Breast epithelium (tissue), 4 donors: ENCODE measurements at regions not wholly inside any gene's neighbourhood (a gene's known extent, or its start where the extent isn't known, plus 50 kb on each side); places are given as distances from the start of the nearest gene placed in this dataset.
A peak's percentile ranks its signal among the peaks of the same experiment; 100 is the strongest.

ENCODE experiments used
- DNase-seq, 2 donors: peaks; one replicate each; pipeline ENCODE4 v3.0.0-alpha.2; 2019; ENCODE audit warnings: low spot score in 2 of 2
- H3K27ac ChIP-seq, 2 donors: fragments of 200-600 bp; sonication (generic) in 1 of 2; one replicate each; pipeline ENCODE4 v1.5.1; 2016 to 2019; ENCODE audit warnings: mild to moderate bottlenecking in 1 of 2
- H3K27me3 ChIP-seq, 2 donors: fragments of 200-600 bp; sonication (generic) in 1 of 2; one replicate each; pipeline versions ENCODE4 v1.5.1 to v1.6.0; 2017 to 2019; ENCODE audit warnings: control low read depth in 1 of 2, mild to moderate bottlenecking in 1 of 2
- H3K36me3 ChIP-seq: fragments of 200-600 bp; one replicate; pipeline ENCODE4 v1.5.1; 2019
- H3K4me1 ChIP-seq, 2 donors: fragments of 200-600 bp; sonication (generic); one replicate each; pipeline ENCODE4 v1.5.1; 2016 to 2019; ENCODE audit warnings: control low read depth in 1 of 2
- H3K4me3 ChIP-seq, 3 donors: fragments of 200-600 bp; sonication (generic); 1 replicate in 2 of 3; 2 replicates in 1 of 3; pipeline ENCODE4 v1.5.1; 2016 to 2019; ENCODE audit warnings: mild to moderate bottlenecking in 3 of 3, moderate library complexity in 2 of 3
- H3K9me3 ChIP-seq, 2 donors: fragments of 200-600 bp; sonication (generic) in 1 of 2; one replicate each; pipeline ENCODE4 v1.5.1; 2016 to 2019; ENCODE audit warnings: control low read depth in 1 of 2
- CTCF ChIP-seq, 3 donors: fragments of 450-650 bp; IDR thresholded peaks; one replicate each; pipeline ENCODE4 v1.5.1; 2016 to 2017; ENCODE audit warnings: antibody characterized with exemption in 3 of 3, mild to moderate bottlenecking in 3 of 3, moderate library complexity in 3 of 3
- POLR2A ChIP-seq: fragments of 450-650 bp; IDR thresholded peaks from one replicate; pipeline ENCODE4 v1.6.1; 2016; ENCODE audit warnings: antibody characterized with exemption, mild to moderate bottlenecking, moderate library complexity
- POLR2AphosphoS5 ChIP-seq, 3 donors: sonication (generic); formaldehyde crosslinking; IDR thresholded peaks; one replicate each; pipeline ENCODE4 v1.6.1; 2017; ENCODE audit warnings: antibody characterized with exemption in 3 of 3
- intact Hi-C: fragments of 100-400 bp; cut with DNase I; formaldehyde crosslinking; loops from one replicate; pipeline ENCODE4 v1.15.1; 2023; ENCODE audit warnings: low total_unique reads

- Histone ChIP-seq H3K4me1 (no peaks in the 10 kb centered on the region), H3K4me3 (no peak overlapping the region), H3K9me3 (no peaks in the 10 kb centered on the region), H3K27ac (no peak overlapping the region), H3K27me3 (no peaks in the 10 kb centered on the region), H3K36me3 (no peaks in the 10 kb centered on the region)
- intact Hi-C loops, result no loop called here
- no peak for TF ChIP-seq POLR2AphosphoS5 (IDR thresholded peaks at IDR 0.05)
- no peak for TF ChIP-seq POLR2A
- peak; percentile 43 to 80 (median 60) for TF ChIP-seq CTCF (IDR thresholded peaks at IDR 0.05)
- peak in 1 of 2 donors; percentile 32 for DNase-seq
Measured at GRCh38 chr18:59823596-59824195, 76.1 kb upstream of the PMAIP1 start.

DNA sequence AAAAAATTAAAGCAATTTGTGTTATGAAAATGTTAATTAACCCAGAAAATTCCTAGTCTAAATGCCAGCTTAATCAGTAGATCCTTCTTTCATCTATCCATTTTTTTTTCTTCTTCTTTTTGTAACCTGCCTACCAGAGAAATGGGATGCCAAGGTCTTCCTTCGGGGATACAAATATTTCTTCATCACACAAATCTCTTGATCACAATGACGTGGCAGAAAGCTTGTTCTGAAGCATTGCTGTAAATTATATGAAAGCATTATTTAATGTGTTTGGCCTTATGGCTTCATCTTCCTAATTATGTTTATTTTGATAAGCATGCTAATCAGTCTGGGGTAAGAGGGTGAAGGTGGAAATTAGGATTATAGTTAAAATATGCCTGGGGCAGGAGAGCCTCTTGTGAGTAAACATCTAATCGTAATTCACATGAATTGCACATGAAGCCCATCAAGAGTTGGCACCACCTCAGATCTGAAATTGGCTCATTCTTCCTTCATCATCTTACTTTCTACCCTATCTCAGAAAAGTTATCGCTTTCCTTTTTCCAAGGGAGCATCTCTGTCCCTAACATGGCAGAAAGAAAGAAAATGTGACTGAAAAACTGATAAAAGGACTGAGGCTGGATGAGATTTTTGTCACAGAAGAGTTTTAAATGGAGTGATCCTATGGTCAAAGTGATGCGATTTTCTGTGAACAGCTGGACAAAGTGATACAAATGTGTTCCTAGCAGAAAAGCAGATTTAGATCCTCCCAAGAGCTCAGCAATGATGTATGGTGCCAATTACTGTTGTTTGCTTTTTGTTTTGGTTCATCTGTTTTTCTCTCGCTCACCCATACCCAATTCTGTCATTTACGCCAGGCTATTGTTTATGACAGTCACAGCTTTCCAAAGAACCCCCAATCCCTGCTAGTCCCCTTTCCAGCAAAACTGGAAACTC lies 76.9 kb upstream of the PMAIP1 start:
- intact Hi-C loops, result no loop called here
- TF ChIP-seq POLR2AphosphoS5 (IDR thresholded peaks at IDR 0.05) (no peak), CTCF (IDR thresholded peaks at IDR 0.05) (no peak), POLR2A (no peak)
- no peaks in the 10 kb centered on the region for H3K36me3 ChIP-seq

GRCh38 chr18:59821983-59822382 lies 77.8 kb upstream of the PMAIP1 start:
- Histone ChIP-seq H3K4me1 (no peaks in the 10 kb centered on the region), H3K27me3 (no peaks in the 10 kb centered on the region), H3K27ac (no peak overlapping the region), H3K9me3 (no peaks in the 10 kb centered on the region), H3K4me3 (no peak overlapping the region), H3K36me3 (no peaks in the 10 kb centered on the region)
- DNase-seq, result no peak
- TF ChIP-seq CTCF (IDR thresholded peaks at IDR 0.05) (no peak), POLR2AphosphoS5 (IDR thresholded peaks at IDR 0.05) (no peak), POLR2A (no peak)
- intact Hi-C loops, result no loop called here

More for the DNA sequence above, 76.9 kb upstream of the PMAIP1 start:
- Histone ChIP-seq H3K27ac (no peak overlapping the region), H3K27me3 (no peaks in the 10 kb centered on the region), H3K9me3 (no peaks in the 10 kb centered on the region), H3K4me3 (no peak overlapping the region), H3K4me1 (no peaks in the 10 kb centered on the region)
- DNase-seq, result no peak

DNA sequence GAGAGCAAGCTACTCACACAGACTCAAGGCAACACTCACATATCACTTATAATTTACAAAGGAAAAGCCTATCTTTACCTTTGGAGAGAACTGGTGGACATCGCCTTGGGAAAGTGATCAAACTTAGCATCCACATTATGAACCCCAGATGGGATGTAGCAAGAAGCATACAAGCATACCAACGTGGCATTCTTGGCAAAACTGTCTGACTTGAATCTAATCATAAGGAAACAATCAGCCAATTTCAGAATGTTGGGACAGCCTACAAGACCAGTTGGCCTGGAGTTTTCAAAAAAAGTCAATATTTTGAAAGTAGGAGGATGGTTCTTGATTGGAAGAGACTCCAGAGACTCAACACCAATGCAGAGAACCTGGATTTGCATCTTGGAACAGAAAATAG lies 79.1 kb upstream of the PMAIP1 start:
- TF ChIP-seq CTCF (IDR thresholded peaks at IDR 0.05) (no peak), POLR2A (no peak), POLR2AphosphoS5 (IDR thresholded peaks at IDR 0.05) (no peak)
- DNase-seq, result no peak
- Histone ChIP-seq H3K27me3 (no peaks in the 10 kb centered on the region), H3K27ac (no peak overlapping the region), H3K36me3 (no peaks in the 10 kb centered on the region), H3K9me3 (no peaks in the 10 kb centered on the region), H3K4me1 (no peaks in the 10 kb centered on the region), H3K4me3 (no peak overlapping the region)
- intact Hi-C loops, result no loop called here

DNA sequence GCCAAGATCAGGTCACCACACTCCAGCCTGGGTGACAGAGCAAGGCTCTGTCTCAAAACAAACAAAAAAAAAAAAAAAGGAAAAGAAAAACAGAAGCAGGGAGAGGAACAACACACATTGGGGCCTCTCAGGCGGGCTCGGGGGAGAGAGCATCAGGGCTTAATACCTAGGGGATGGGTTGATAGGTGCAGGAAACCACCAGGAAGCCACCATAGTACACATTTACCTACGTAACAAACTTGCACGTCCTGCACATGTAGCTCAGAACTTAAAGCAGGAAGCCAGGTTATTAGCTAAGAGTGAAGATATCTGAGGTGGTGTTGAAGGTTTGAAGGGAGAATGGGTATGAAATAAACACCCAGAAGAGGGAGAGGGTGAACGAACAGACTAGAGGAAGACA lies 81.0 kb upstream of the PMAIP1 start:
- H3K27me3 ChIP-seq, result no peaks in the 10 kb centered on the region
- H3K4me3 ChIP-seq, result no peak overlapping the region
- intact Hi-C loops, result no loop called here
- no peak overlapping the region for H3K27ac ChIP-seq
- H3K36me3 ChIP-seq, result no peaks in the 10 kb centered on the region
- DNase-seq, result no peak
- TF ChIP-seq POLR2A, result no peak
- no peak for TF ChIP-seq POLR2AphosphoS5 (IDR thresholded peaks at IDR 0.05)
- no peaks in the 10 kb centered on the region for H3K4me1 ChIP-seq
- no peaks in the 10 kb centered on the region for H3K9me3 ChIP-seq
